ENCODE measurements at regions not wholly inside any gene's neighbourhood (a gene's known extent, or its start where the extent isn't known, plus 50 kb on each side); places are given as distances from the start of the nearest gene placed in this dataset.

DNA sequence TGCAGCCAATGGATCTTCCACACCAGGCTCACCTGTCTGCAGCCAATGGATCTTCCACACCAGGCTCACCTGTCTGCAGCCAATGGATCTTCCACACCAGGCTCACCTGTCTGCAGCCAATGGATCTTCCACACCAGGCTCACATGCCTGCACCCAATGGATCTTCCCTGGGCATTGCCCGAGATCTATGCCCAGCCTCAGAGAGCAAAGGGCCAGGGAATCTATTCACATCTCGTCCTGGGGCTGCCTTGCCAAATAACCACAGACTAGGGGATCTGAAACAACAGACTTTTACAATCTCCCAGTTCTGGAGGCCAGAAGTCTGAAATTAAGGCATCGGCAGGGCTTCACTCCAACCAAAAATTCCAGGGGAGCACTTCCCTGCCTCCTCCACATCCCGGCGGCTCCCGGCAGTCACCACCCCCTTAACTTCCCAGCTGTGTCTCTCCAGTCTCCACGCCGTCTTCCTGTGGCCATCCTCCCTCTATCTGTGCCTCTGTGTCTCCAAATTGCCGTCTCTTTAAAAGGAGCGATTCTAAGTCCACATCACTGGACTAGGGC is 92.4 kb upstream of the PPP2R2D start:
- TF ChIP-seq, protein P1, sequence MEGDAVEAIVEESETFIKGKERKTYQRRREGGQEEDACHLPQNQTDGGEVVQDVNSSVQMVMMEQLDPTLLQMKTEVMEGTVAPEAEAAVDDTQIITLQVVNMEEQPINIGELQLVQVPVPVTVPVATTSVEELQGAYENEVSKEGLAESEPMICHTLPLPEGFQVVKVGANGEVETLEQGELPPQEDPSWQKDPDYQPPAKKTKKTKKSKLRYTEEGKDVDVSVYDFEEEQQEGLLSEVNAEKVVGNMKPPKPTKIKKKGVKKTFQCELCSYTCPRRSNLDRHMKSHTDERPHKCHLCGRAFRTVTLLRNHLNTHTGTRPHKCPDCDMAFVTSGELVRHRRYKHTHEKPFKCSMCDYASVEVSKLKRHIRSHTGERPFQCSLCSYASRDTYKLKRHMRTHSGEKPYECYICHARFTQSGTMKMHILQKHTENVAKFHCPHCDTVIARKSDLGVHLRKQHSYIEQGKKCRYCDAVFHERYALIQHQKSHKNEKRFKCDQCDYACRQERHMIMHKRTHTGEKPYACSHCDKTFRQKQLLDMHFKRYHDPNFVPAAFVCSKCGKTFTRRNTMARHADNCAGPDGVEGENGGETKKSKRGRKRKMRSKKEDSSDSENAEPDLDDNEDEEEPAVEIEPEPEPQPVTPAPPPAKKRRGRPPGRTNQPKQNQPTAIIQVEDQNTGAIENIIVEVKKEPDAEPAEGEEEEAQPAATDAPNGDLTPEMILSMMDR (IDR thresholded peaks at IDR 0.05; ENCODE audit: poor library complexity) = no peak
- no peak for TF ChIP-seq EZH2 (IDR thresholded peaks at IDR 0.05; ENCODE audit: borderline replicate concordance)
